NCI-H510A (cell line): ENCODE measurements at regions not wholly inside any gene's neighbourhood (a gene's known extent, or its start where the extent isn't known, plus 50 kb on each side); places are given as distances from the start of the nearest gene placed in this dataset.

Experiments
- DNase-seq: peaks from one replicate; lab custom pipeline; 2025; lab: John Stamatoyannopoulos, UW

DNA sequence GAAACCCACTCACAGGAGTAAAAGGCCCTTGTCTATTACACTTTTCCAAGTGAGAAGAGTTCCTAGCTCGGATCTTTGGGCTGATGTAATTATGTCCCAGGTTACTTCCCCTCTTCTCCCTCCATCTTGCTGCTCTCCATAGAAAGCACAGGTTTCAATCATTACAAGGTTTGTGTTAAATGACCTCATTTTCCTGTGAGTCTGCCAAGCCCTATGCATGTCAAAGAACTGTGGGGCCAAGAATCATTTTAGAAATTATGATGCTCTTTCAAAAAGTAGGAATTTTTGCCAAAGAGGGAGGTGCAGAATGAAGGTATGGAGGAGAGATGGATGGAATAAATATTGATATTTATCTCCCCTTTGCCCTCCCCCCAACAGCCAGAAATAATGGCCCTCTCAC is 129.3 kb upstream of the TPM1 start:
- DNase-seq, result no peak

DNA sequence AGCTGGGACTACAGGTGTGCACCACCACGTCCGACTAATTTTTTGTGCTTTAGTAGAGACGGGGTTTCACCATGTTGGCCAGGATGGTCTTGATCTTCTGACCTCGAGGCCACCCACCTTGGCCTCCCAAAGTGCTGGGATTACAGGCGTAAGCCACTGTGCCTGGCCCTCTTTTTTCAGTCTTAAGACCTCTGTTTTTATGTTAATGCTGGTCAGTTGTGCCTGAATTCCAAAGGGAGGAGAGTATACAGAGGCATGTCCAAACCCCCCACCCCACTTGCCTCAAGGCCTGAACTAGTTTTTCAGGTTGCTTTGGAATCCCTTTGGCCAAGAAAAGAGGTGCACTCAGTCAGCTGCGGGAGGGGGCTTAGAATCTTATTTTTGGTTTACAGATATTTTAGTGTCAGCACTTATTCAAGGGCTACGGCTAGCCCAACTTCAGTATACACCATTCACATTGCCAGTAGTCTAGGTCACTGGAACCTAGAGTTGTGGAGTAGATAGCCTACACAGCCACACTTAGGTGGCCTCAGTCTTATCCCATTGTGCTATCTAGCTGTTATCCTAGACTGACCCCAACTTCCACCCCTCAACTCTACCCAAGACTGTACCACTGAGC is 128.0 kb upstream of the TPM1 start:
- no peak for DNase-seq

- DNase-seq, result no peak
Measured at GRCh38 chr15:62920682-62921502, 121.7 kb upstream of the TPM1 start.

- DNase-seq, result no peak
Measured at GRCh38 chr15:62922514-62922913, 120.0 kb upstream of the TPM1 start.

- no peak for DNase-seq
Measured at GRCh38 chr15:62925875-62926274, 116.7 kb upstream of the TPM1 start.

DNA sequence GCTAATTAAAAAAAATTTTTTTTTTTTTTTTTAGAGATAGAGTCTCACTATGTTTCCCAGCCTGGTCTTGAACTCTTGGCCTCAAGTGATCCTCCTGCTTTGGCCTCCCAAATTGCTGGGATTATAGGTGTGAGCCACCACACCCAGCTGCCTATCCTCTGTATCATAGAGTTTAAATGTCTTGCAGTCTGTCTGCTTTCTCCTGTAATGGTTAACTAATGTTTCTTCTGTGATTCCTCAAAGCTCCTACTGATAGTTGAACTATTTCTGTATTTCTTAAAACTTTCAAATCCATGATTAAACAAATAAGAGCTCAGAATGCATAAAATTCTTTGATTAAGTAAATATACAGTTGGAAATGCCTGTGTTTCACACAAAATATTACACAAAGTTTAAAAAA is 115.4 kb upstream of the TPM1 start:
- no peak for DNase-seq

DNA sequence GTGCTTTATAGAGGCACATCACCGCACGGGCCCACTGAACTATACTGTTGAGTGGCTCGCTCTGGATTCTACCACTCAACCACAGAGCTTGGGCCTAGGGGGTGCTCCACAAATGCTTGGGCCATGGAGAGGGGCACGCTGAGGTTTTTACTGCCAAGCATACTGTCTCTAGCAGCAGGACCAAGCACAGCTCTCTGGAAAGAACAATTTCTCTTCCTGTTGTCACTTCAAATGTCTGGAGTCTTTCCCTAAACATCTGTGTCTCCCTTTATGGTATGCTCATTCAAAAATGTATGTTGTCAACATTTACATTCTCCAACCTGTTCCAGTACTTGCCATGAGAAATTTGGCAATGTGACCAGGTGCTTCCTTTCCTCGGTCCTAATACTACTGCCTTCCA is 114.7 kb upstream of the TPM1 start:
- no peak for DNase-seq

DNA sequence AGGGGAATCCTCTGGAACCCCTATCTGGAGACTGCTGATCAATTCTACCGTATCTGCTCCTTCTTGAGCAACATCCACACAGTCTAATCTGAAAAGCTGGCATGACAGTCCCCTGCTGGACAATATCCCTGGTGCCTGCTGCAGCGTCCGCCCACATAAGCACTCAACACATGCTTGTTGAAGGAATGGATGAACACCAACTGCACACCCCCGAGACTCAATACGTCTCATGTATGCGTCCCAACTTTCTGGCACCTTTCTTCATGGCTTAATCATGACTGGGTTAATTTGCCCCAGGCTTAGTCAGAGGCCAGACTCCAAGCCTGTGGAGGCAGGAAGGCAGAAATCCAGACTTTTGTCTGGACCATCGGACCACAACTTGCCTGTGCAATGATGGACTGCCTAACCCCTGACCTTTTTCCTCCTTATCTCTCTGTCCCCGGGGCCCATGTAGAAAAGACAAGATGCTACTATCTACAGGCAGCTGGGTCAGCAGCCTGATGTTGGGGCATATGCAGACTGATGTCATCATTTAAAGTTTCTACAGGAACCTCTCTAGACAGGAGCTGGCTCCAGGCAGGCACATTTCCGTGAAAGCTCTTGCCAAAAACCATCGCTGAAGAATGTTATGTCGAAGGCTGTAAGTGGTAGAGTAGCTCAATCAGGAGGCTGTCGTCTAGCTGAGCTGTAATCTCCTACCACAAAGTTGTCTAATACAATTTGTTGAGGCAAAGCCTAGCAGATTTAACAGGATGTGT is 114.1 kb upstream of the TPM1 start:
- no peak for DNase-seq

DNA sequence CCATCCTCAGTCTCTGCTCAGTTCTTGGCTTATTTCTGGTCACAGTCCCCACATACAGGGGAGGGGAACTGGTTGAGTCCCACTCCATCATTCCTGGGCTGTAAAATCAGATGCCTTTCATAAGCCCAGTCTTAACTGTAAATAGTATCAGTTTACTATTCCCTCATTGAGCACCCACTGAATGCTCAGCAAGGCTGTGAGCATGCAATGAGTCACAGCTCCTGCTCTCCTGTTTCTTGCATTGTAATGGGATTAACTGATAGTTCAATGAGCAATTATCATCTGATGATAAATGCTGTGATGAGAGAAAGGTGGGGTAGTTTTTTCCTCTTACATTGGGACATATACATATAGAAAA is 113.6 kb upstream of the TPM1 start:
- no peak for DNase-seq

DNA sequence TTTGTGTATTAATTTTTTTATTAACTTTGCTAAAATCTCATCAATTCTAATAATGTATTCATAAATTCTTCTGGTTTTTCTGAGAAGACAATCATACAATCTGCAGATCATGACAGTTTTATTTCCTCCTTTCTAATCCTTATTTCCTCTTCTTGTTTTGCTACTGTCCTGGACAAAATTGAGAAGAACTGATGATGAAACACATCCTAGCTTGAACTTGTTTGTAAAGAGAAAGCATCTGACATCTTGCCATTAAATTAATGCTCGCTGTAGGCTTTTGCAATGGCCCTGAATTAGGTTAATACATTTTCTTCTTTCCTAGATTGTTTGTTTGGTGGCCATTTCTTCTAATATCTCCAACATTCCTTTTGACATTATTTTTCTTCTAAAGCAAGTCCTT is 110.9 kb upstream of the TPM1 start:
- DNase-seq, result no peak

GRCh38 chr15:62932436-62932835 is 110.1 kb upstream of the TPM1 start:
- no peak for DNase-seq

DNA sequence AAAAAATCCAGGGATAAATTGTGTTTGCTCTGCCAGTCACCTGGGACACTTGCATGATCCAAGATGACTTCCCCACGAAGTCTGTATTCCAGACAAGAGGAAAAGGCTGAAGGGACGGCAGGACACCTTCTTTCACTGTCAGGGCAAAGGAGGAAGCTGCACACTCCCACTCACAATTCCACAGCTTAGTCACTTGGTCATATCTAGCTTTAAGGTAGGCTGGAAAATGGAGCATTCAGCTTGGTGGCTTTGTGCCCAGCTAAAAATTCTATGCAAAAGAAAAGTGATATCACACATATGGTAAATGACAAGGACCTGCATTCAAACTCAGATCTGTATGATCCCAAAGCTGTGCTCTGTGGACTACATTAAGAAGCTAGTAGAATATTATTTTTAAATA is 109.2 kb upstream of the TPM1 start:
- DNase-seq, result no peak

GRCh38 chr15:62934236-62934971 is 108.1 kb upstream of the TPM1 start:
- DNase-seq, result no peak

GRCh38 chr15:62935300-62936081 is 107.1 kb upstream of the TPM1 start:
- DNase-seq, result no peak

GRCh38 chr15:62938825-62939224 is 103.7 kb upstream of the TPM1 start:
- DNase-seq, result no peak

- no peak for DNase-seq
Measured at GRCh38 chr15:62940093-62940754, 102.3 kb upstream of the TPM1 start.

DNA sequence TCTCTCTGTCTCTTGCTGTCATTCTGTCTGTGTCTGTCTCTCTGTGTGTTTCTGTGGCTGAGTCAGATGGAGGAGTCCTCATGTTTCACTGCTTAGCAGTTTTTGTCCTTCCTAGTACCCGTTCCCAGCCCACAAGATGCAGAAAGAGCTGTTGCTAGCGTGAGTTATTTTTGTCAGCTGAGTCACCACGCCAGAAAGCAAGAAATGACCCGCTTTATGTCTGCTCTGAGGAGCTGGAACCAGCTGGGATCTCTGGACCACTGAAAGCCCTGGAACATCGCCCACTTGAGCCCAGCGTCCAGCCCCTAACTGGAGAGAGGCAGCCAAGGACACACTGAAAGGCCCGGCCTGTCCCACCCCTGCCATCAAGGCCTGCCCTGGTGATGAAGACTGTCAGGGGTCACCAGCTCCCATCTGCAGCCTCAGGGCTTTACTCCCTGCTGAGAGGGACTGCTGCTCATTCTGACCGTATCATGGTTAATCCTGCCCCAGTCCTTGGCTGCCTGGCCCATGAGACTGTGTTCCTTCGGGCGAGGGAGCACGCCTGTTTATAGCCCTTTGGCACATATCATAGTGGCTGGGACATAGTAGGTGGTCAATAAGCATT is 101.7 kb upstream of the TPM1 start:
- no peak for DNase-seq

- DNase-seq, result no peak
Measured at GRCh38 chr15:62941699-62942098, 100.8 kb upstream of the TPM1 start.

DNA sequence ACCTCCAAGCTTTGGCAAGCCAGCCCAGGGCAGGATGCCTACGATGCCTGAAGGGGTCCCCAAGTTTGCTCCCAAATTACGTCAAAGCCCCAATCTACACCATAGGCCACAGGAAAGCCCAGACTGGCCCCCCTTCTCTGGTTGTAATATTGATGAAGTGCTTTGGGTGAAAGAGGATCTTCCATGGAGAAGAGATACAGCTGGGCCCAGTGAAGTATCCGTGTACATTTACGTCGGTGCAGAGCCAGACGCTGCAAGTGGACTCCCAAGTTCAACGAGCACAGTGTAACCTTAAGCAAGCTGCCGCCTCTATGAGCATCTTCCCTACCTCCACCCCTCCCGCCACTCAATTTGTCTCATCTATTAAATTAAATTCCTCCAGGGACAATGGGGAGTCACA is 100.1 kb upstream of the TPM1 start:
- no peak for DNase-seq

DNA sequence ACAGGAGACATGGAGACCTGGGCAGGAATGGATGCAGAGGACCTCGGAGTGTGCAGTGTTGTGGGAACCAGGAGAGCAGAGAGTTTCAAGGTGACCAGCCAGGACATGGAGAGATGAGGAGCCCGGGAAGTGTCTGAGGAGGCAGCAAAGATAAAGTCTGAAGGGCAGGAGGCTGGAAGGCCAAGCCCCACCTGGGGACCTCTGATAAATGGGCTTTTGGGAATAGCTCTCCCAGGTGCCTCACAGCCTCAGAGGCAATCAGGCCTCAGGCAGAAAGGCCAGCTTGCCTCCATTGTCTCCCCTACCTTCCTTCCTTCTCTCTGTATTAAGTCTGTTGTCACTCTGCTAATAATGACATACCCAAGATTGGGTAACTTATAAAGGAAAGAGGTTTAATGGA is 97.5 kb upstream of the TPM1 start:
- no peak for DNase-seq

GRCh38 chr15:62945760-62946159 is 96.8 kb upstream of the TPM1 start:
- DNase-seq, result no peak
